H1 (cell line): ENCODE measurements at regions not wholly inside any gene's neighbourhood (a gene's known extent, or its start where the extent isn't known, plus 50 kb on each side); places are given as distances from the start of the nearest gene placed in this dataset.

Source experiments
- CTCF ChIA-PET: fragments of 300-600 bp; sonication (Branson Sonifier 250); formaldehyde crosslinking; loops from one replicate; lab custom pipeline; 2021; ENCODE audit not compliant: partially characterized antibody; lab: Charles Lee
- POLR2A ChIA-PET: fragments of 300-600 bp; sonication (Branson Sonifier 250); formaldehyde crosslinking; loops from one replicate; lab custom pipeline; 2021; ENCODE audit warnings: inconsistent platforms; ENCODE audit not compliant: partially characterized antibody; lab: Charles Lee
- DNase-seq, 2 experiments: peaks; one replicate each; pipeline versions ENCODE4 v3.0.0 to v3.0.0-alpha.2; 2010 to 2022; ENCODE audit warnings: low spot score in 2 of 2, low read depth in 1 of 2, mixed read lengths in 1 of 2
- FAIRE-seq: peaks from 2 replicates; lab custom pipeline; 2011; peaks lifted over from hg19 to GRCh38; lab: Jason Lieb, UNC
- H2AFZ ChIP-seq: 2 replicates; pipeline ENCODE4 v1.8.1; 2012; ENCODE audit warnings: low read length, inconsistent platforms
- H2AK5ac ChIP-seq: 2 replicates; pipeline ENCODE4 v1.6.1; 2013; ENCODE audit warnings: low read depth, low read length
- H2BK120ac ChIP-seq: replicated peaks from 2 replicates; pipeline ENCODE3; 2013; ENCODE audit warnings: low read depth, low read length, inconsistent platforms
- H2BK12ac ChIP-seq: 2 replicates; pipeline ENCODE4 v1.6.1; 2013; ENCODE audit warnings: low read depth, low read length
- H2BK15ac ChIP-seq: 2 replicates; pipeline ENCODE4 v1.6.1; 2013; ENCODE audit warnings: low read length
- H2BK20ac ChIP-seq: 2 replicates; pipeline ENCODE4 v1.6.1; 2013; ENCODE audit warnings: low read length
- H2BK5ac ChIP-seq: 2 replicates; pipeline ENCODE4 v1.6.1; 2013; ENCODE audit warnings: low read depth, low read length
- H3K14ac ChIP-seq: 2 replicates; pipeline ENCODE4 v1.6.1; 2013; ENCODE audit warnings: inconsistent platforms; ENCODE audit not compliant: insufficient read length
- H3K18ac ChIP-seq: 2 replicates; pipeline ENCODE4 v1.6.1; 2013; ENCODE audit warnings: low read length; ENCODE audit errors: extremely low read depth
- H3K23ac ChIP-seq: 2 replicates; pipeline ENCODE4 v1.6.1; 2013; ENCODE audit warnings: inconsistent platforms; ENCODE audit not compliant: insufficient read length
- H3K23me2 ChIP-seq: 2 replicates; pipeline ENCODE4 v1.6.1; 2013; ENCODE audit warnings: low read depth, low read length
- H3K27ac ChIP-seq: 2 replicates; pipeline ENCODE4 v1.6.1; 2011; ENCODE audit warnings: low read depth, low read length, inconsistent platforms
- H3K27me3 ChIP-seq, 4 experiments: replicated peaks in 1 of 4; 1 replicate in 1 of 4; 2 replicates in 3 of 4; pipeline versions ENCODE4 v1.6.1 to v1.8.1; 2011 to 2013; ENCODE audit warnings: low read length in 3 of 4, mild to moderate bottlenecking in 3 of 4, inconsistent platforms in 2 of 4, mixed read lengths in 2 of 4, moderate library complexity in 1 of 4; ENCODE audit not compliant: control insufficient read depth in 3 of 4, insufficient read depth in 3 of 4; ENCODE audit errors: extremely low read depth in 1 of 4
- H3K36me3 ChIP-seq, 4 experiments: 2 replicates each; pipeline versions ENCODE4 v1.6.1 to v1.8.1; 2011 to 2013; ENCODE audit warnings: mild to moderate bottlenecking in 4 of 4, low read length in 3 of 4, moderate library complexity in 2 of 4, control low read depth in 1 of 4, inconsistent platforms in 1 of 4; ENCODE audit not compliant: insufficient read depth in 4 of 4, control insufficient read depth in 2 of 4
- H3K4ac ChIP-seq: replicated peaks from 2 replicates; pipeline ENCODE3; 2013; ENCODE audit warnings: low read length, low read depth, mixed read lengths, inconsistent platforms; ENCODE audit not compliant: insufficient read length
- H3K4me1 ChIP-seq, 4 experiments: replicated peaks in 1 of 4; 1 replicate in 1 of 4; 2 replicates in 3 of 4; pipeline versions ENCODE4 v1.6.1 to v1.8.1; 2011 to 2013; ENCODE audit warnings: low read length in 3 of 4, inconsistent platforms in 2 of 4, mixed read lengths in 1 of 4; ENCODE audit not compliant: insufficient read depth in 4 of 4, control insufficient read depth in 3 of 4
- H3K4me2 ChIP-seq, 2 experiments: 2 replicates each; pipeline versions ENCODE4 v1.6.1 to v1.8.1; 2011 to 2013; ENCODE audit warnings: low read depth in 2 of 2, low read length in 2 of 2, control low read depth in 1 of 2, inconsistent platforms in 1 of 2, mild to moderate bottlenecking in 1 of 2; ENCODE audit not compliant: insufficient read depth in 1 of 2
- H3K4me3 ChIP-seq, 4 experiments: fragments of 200-600, 300-600 bp in 1 of 4; sonication (generic), shearing (Covaris generic), sonication (Bioruptor Twin) in 1 of 4; 2 replicates each; pipeline versions ENCODE4 v1.5.1 to v1.8.1; 2011 to 2016; ENCODE audit warnings: low read length in 4 of 4, low read depth in 3 of 4, control low read depth in 2 of 4, inconsistent platforms in 2 of 4, mild to moderate bottlenecking in 2 of 4, mixed read lengths in 1 of 4, moderate library complexity in 1 of 4; ENCODE audit not compliant: insufficient read depth in 2 of 4; ENCODE audit errors: extremely low read depth in 1 of 4
- H3K56ac ChIP-seq: replicated peaks from 2 replicates; pipeline ENCODE3; 2013; ENCODE audit warnings: low read depth, mild to moderate bottlenecking, mixed read lengths, low read length, inconsistent platforms; ENCODE audit not compliant: insufficient read length
- H3K79me1 ChIP-seq: 2 replicates; pipeline ENCODE4 v1.6.1; 2013; ENCODE audit warnings: low read depth, low read length, control low read depth
- H3K79me2 ChIP-seq, 2 experiments: 2 replicates each; pipeline versions ENCODE4 v1.6.1 to v1.8.1; 2012 to 2013; ENCODE audit warnings: low read length in 2 of 2, mild to moderate bottlenecking in 2 of 2, inconsistent platforms in 1 of 2; ENCODE audit not compliant: insufficient read depth in 2 of 2, control insufficient read depth in 1 of 2
- H3K9ac ChIP-seq, 4 experiments: replicated peaks in 1 of 4; 1 replicate in 1 of 4; 2 replicates in 3 of 4; pipeline versions ENCODE4 v1.6.1 to v1.8.1; 2011 to 2013; ENCODE audit warnings: low read depth in 3 of 4, low read length in 3 of 4, control low read depth in 2 of 4, mild to moderate bottlenecking in 2 of 4, moderate library complexity in 2 of 4, inconsistent platforms in 1 of 4; ENCODE audit errors: extremely low read depth in 1 of 4
- H3K9me3 ChIP-seq, 2 experiments: 2 replicates each; pipeline versions ENCODE4 v1.6.1 to v1.8.1; 2012 to 2013; ENCODE audit warnings: mild to moderate bottlenecking in 2 of 2, moderate library complexity in 2 of 2, control low read depth in 1 of 2, inconsistent platforms in 1 of 2, low read depth in 1 of 2, low read length in 1 of 2, mixed read lengths in 1 of 2; ENCODE audit not compliant: insufficient read depth in 2 of 2
- H4K20me1 ChIP-seq, 2 experiments: replicated peaks in 1 of 2; 2 replicates each; pipeline versions ENCODE3 to v1.8.1; 2011 to 2013; ENCODE audit warnings: inconsistent platforms in 2 of 2, low read length in 2 of 2, mild to moderate bottlenecking in 1 of 2; ENCODE audit not compliant: insufficient read depth in 2 of 2, control insufficient read depth in 1 of 2
- H4K5ac ChIP-seq: 2 replicates; pipeline ENCODE4 v1.6.1; 2013; ENCODE audit warnings: low read length, low read depth, mixed read lengths, inconsistent platforms; ENCODE audit not compliant: insufficient read length
- H4K8ac ChIP-seq: 2 replicates; pipeline ENCODE4 v1.8.0; 2013; ENCODE audit warnings: mild to moderate bottlenecking, moderate library complexity, low read length, inconsistent platforms; ENCODE audit not compliant: insufficient read depth; ENCODE audit errors: extremely low read depth
- H4K91ac ChIP-seq: replicated peaks from 2 replicates; pipeline ENCODE3; 2013; ENCODE audit warnings: low read length, mixed read lengths, inconsistent platforms; ENCODE audit not compliant: insufficient read length
- BACH1 ChIP-seq: IDR thresholded peaks from 2 replicates; pipeline ENCODE4 v1.6.1; 2012; ENCODE audit warnings: low read length, improper control_type of control experiment
- BRCA1 ChIP-seq: IDR thresholded peaks from 2 replicates; pipeline ENCODE4 v1.6.1; 2012; ENCODE audit warnings: low read depth, low read length, improper control_type of control experiment
- CBX8 ChIP-seq: fragments of 300-800, 300-1000 bp; sonication (generic); IDR thresholded peaks from 2 replicates; pipeline ENCODE4 v1.7.1; 2016; ENCODE audit warnings: low read depth, low read length, borderline replicate concordance
- HDAC2 ChIP-seq, 2 experiments: fragments of 300-600 bp in 1 of 2; sonication (generic) in 1 of 2; IDR thresholded peaks; 2 replicates each; pipeline ENCODE4 v1.6.1; 2011 to 2012; ENCODE audit warnings: low read depth in 2 of 2, low read length in 2 of 2, mild to moderate bottlenecking in 2 of 2, moderate library complexity in 2 of 2, borderline replicate concordance in 1 of 2, inconsistent platforms in 1 of 2
- JUN ChIP-seq: IDR thresholded peaks from 2 replicates; pipeline ENCODE4 v1.6.1; 2011; ENCODE audit warnings: low read depth, mild to moderate bottlenecking, improper control_type of control experiment, low read length
- MAFK ChIP-seq: IDR thresholded peaks from 2 replicates; pipeline ENCODE4 v1.6.1; 2012; ENCODE audit warnings: low read depth, mild to moderate bottlenecking, improper control_type of control experiment, low read length
- RFX5 ChIP-seq: IDR thresholded peaks from 2 replicates; pipeline ENCODE4 v1.6.1; 2011; ENCODE audit warnings: low read depth, low read length, improper control_type of control experiment, borderline replicate concordance
- RNF2 ChIP-seq: fragments of 200-900, 300-1000 bp; sonication (generic); IDR thresholded peaks from 2 replicates; pipeline ENCODE4 v1.7.1; 2016; ENCODE audit warnings: borderline replicate concordance, low read depth, mild to moderate bottlenecking, antibody characterized with exemption, low read length; ENCODE audit not compliant: poor library complexity, severe bottlenecking; ENCODE audit errors: missing control alignments
- SIX5 ChIP-seq: IDR thresholded peaks from 2 replicates; pipeline ENCODE4 v1.6.1; 2011; ENCODE audit warnings: mild to moderate bottlenecking, low read depth, low read length
- TAF7 ChIP-seq: optimal IDR thresholded peaks from 2 replicates; pipeline ENCODE3; 2011; ENCODE audit warnings: low read depth, mild to moderate bottlenecking, inconsistent platforms, low read length, moderate library complexity, borderline replicate concordance
- WGBS, 2 experiments: shearing (Covaris generic) in 1 of 2; methylation state at CpG; one replicate each; pipeline versions ENCODE4 v1.1.6 to v1.1.7; 2013 to 2015; ENCODE audit warnings: low lambda C conversion rate in 2 of 2, mixed read lengths in 2 of 2, inconsistent platforms in 1 of 2, low coverage in 1 of 2, missing lambda C conversion rate in 1 of 2; ENCODE audit not compliant: insufficient replicate concordance in 2 of 2, insufficient coverage in 1 of 2, insufficient read length in 1 of 2; ENCODE audit errors: extremely low coverage in 1 of 2, missing lambda C conversion rate in 1 of 2; 5-methylcytosine and 5-hydroxymethylcytosine counted together
- TF ChIP-seq, protein P1 (sequence below), 3 experiments: IDR thresholded peaks; 1 replicate in 2 of 3; 2 replicates in 1 of 3; pipeline versions ENCODE4 v1.5.1 to v1.6.1; 2011; ENCODE audit warnings: low read length in 3 of 3, mild to moderate bottlenecking in 3 of 3, inconsistent platforms in 2 of 3, low read depth in 1 of 3, moderate library complexity in 1 of 3; ENCODE audit not compliant: insufficient read depth in 1 of 3; ENCODE audit errors: control extremely low read depth in 1 of 3

DNA sequence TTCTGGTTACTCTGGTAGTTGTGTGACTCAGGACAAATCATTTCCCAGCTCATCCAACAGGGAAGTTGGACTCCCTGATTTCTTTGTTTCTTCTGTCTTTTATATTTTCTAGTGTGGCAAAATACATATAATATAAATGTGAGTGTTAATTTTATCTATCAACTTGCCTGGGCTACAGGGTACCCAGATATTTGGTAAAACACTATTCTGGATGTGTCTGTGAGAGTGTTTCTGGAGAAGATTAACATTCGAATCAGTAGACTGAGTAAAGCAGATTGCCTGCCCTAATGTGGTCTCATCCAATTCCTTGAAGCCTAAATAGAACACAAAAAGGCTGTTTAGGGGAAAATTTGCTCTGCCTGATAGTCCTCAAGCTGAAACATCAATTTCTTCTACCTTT lies 91.1 kb upstream of the EPCAM start:
- no peak overlapping the region for H2BK120ac ChIP-seq
- H3K9ac ChIP-seq, result no peak overlapping the region
- POLR2A ChIA-PET, result no interaction called here
- H3K18ac ChIP-seq, result no peak overlapping the region
- no peak overlapping the region for H2BK15ac ChIP-seq
- H4K8ac ChIP-seq, result no peak overlapping the region
- H4K20me1 ChIP-seq, result no peaks in the 10 kb centered on the region
- H3K27ac ChIP-seq, result no peak overlapping the region
- no peak overlapping the region for H2BK12ac ChIP-seq
- H3K4ac ChIP-seq, result no peak overlapping the region
- no peaks in the 10 kb centered on the region for H3K79me1 ChIP-seq
- CTCF ChIA-PET, result interaction anchor here (0.8 to 9.8 kb wide), 6 partner anchors 8 to 289 kb away, joined by 3 to 58 read pairs (median 6); no protein-coding TSS in a partner anchor
- H3K23me2 ChIP-seq, result no peaks in the 10 kb centered on the region
- H3K9me3 ChIP-seq, result peaks cover 0 to 4% of the 10 kb centered on the region in 2 experiments; a peak in 2 of 4 replicates
- no peaks in the 10 kb centered on the region; a peak in 2 of 7 replicates for H3K4me1 ChIP-seq
- H3K36me3 ChIP-seq, result no peaks in the 10 kb centered on the region; a peak in 1 of 8 replicates
- H2BK20ac ChIP-seq, result no peak overlapping the region
- H3K56ac ChIP-seq, result no peak overlapping the region
- H2AK5ac ChIP-seq, result no peak overlapping the region
- no peak overlapping the region for H3K4me3 ChIP-seq
- H3K79me2 ChIP-seq, result no peaks in the 10 kb centered on the region
- no peaks in the 10 kb centered on the region; a peak in 1 of 7 replicates for H3K27me3 ChIP-seq
- H4K91ac ChIP-seq, result no peak overlapping the region
- no peak overlapping the region for H3K14ac ChIP-seq
- WGBS, 2 experiments, result 83% methylated on average over 1 of the region's 1 CpG; no CpG with 5 or more reads in 1 of the 2 experiments
- no peak overlapping the region for H3K23ac ChIP-seq
- DNase-seq, result no peak
- no peak for FAIRE-seq
- no peak overlapping the region for H3K4me2 ChIP-seq
- no peak overlapping the region for H4K5ac ChIP-seq
- H2BK5ac ChIP-seq, result no peak overlapping the region
- H2AFZ ChIP-seq, result no peak overlapping the region
- no peak for TF ChIP-seq MAFK
- no peak for TF ChIP-seq SIX5
- no peak for TF ChIP-seq JUN
- TF ChIP-seq RFX5, result no peak
- no peak for TF ChIP-seq CBX8
- TF ChIP-seq TAF7, result no peak
- TF ChIP-seq, protein P1, sequence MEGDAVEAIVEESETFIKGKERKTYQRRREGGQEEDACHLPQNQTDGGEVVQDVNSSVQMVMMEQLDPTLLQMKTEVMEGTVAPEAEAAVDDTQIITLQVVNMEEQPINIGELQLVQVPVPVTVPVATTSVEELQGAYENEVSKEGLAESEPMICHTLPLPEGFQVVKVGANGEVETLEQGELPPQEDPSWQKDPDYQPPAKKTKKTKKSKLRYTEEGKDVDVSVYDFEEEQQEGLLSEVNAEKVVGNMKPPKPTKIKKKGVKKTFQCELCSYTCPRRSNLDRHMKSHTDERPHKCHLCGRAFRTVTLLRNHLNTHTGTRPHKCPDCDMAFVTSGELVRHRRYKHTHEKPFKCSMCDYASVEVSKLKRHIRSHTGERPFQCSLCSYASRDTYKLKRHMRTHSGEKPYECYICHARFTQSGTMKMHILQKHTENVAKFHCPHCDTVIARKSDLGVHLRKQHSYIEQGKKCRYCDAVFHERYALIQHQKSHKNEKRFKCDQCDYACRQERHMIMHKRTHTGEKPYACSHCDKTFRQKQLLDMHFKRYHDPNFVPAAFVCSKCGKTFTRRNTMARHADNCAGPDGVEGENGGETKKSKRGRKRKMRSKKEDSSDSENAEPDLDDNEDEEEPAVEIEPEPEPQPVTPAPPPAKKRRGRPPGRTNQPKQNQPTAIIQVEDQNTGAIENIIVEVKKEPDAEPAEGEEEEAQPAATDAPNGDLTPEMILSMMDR (IDR thresholded peaks at IDR 0.05; ENCODE audit: control extremely low read depth in 1 of 3, insufficient read depth in 1 of 3, low read depth in 1 of 3, low read length in 3 of 3), result no peak
- no peak for TF ChIP-seq HDAC2 (IDR thresholded peaks at IDR 0.05; ENCODE audit: borderline replicate concordance in 1 of 2, low read depth in 2 of 2, low read length in 2 of 2)
- TF ChIP-seq BACH1, result no peak
- no peak for TF ChIP-seq BRCA1
- TF ChIP-seq RNF2, result no peak
